GM18505 (cell line): ENCODE measurements at regions not wholly inside any gene's neighbourhood (a gene's known extent, or its start where the extent isn't known, plus 50 kb on each side); places are given as distances from the start of the nearest gene placed in this dataset.

Source experiments
- ATAC-seq: cut with Tn5 transposase; IDR thresholded peaks from one replicate; pipeline ENCODE4 v1.9.1; 2021; ENCODE audit not compliant: unreplicated experiment
- POLR2A ChIP-seq: IDR thresholded peaks from 4 replicates; pipeline ENCODE4 v1.6.1; 2011; ENCODE audit warnings: borderline replicate concordance; ENCODE audit not compliant: insufficient read depth, insufficient read length; ENCODE audit errors: extremely low read depth

GRCh38 chr13:83532809-83533208 is 349.5 kb downstream of the SLITRK1 start:
- TF ChIP-seq POLR2A, result no peak
- ATAC-seq, result no peak

GRCh38 chr13:83531022-83531421 is 351.3 kb downstream of the SLITRK1 start:
- TF ChIP-seq POLR2A, result no peak
- no peak for ATAC-seq

- no peak for ATAC-seq
- no peak for TF ChIP-seq POLR2A
These were observed 365.5 kb downstream of the SLITRK1 start for GRCh38 chr13:83516781-83517180.

GRCh38 chr13:83515268-83516015 is 366.8 kb downstream of the SLITRK1 start:
- no peak for TF ChIP-seq POLR2A
- ATAC-seq, result no peak

- TF ChIP-seq POLR2A, result no peak
- no peak for ATAC-seq
These were observed 373.4 kb downstream of the SLITRK1 start for GRCh38 chr13:83508771-83509301.

- no peak for TF ChIP-seq POLR2A
- ATAC-seq, result no peak
These were observed 378.9 kb downstream of the SLITRK1 start for GRCh38 chr13:83503424-83503823.

GRCh38 chr13:83499286-83499685 is 383.0 kb downstream of the SLITRK1 start:
- TF ChIP-seq POLR2A, result no peak
- ATAC-seq, result no peak

GRCh38 chr13:83498481-83499190 is 383.6 kb downstream of the SLITRK1 start:
- no peak for TF ChIP-seq POLR2A
- no peak for ATAC-seq

GRCh38 chr13:83498045-83498444 is 384.2 kb downstream of the SLITRK1 start:
- ATAC-seq, result no peak
- TF ChIP-seq POLR2A, result no peak

GRCh38 chr13:83496501-83496900 is 385.8 kb downstream of the SLITRK1 start:
- no peak for ATAC-seq
- no peak for TF ChIP-seq POLR2A

- TF ChIP-seq POLR2A, result no peak
- no peak for ATAC-seq
These were observed 397.2 kb downstream of the SLITRK1 start for GRCh38 chr13:83485101-83485500.

GRCh38 chr13:83471011-83471410 is 411.3 kb downstream of the SLITRK1 start:
- no peak for TF ChIP-seq POLR2A

GRCh38 chr13:83470133-83470797 is 412.0 kb downstream of the SLITRK1 start:
- no peak for ATAC-seq
- TF ChIP-seq POLR2A, result no peak

More at GRCh38 chr13:83471011-83471410, 411.3 kb downstream of the SLITRK1 start:
- ATAC-seq, result no peak

- ATAC-seq, result no peak
- no peak for TF ChIP-seq POLR2A
These were observed 428.6 kb downstream of the SLITRK1 start for GRCh38 chr13:83453723-83454122.

- no peak for ATAC-seq
- no peak for TF ChIP-seq POLR2A
These were observed 429.0 kb downstream of the SLITRK1 start for GRCh38 chr13:83453300-83453699.
